Loucy (cell line): ENCODE measurements at regions not wholly inside any gene's neighbourhood (a gene's known extent, or its start where the extent isn't known, plus 50 kb on each side); places are given as distances from the start of the nearest gene placed in this dataset.

ENCODE experiments used
- CTCF ChIP-seq: fragments of 200-600 bp; sonication (generic); conservative IDR thresholded peaks from 2 replicates; pipeline ENCODE4 v1.5.1; 2014; ENCODE audit warnings: mild to moderate bottlenecking, antibody characterized with exemption, low read length
- EZH2phosphoT487 ChIP-seq: fragments of 200-600 bp; IDR thresholded peaks from 2 replicates; pipeline ENCODE4 v1.6.1; 2018; ENCODE audit warnings: antibody characterized with exemption, mild to moderate bottlenecking, moderate library complexity, borderline replicate concordance

- TF ChIP-seq CTCF (no peak), EZH2phosphoT487 (no peak)
Observed at GRCh38 chr4:53912766-53913497, 151.5 kb downstream of the CHIC2 start.
